HG03558 (cell line): ENCODE measurements at regions not wholly inside any gene's neighbourhood (a gene's known extent, or its start where the extent isn't known, plus 50 kb on each side); places are given as distances from the start of the nearest gene placed in this dataset.

Source experiments
- ATAC-seq: cut with Tn5 transposase; IDR thresholded peaks from one replicate; pipeline ENCODE4 v1.9.1; 2021; ENCODE audit warnings: moderate number of reproducible peaks; ENCODE audit not compliant: unreplicated experiment; ENCODE audit errors: extremely low read depth

DNA sequence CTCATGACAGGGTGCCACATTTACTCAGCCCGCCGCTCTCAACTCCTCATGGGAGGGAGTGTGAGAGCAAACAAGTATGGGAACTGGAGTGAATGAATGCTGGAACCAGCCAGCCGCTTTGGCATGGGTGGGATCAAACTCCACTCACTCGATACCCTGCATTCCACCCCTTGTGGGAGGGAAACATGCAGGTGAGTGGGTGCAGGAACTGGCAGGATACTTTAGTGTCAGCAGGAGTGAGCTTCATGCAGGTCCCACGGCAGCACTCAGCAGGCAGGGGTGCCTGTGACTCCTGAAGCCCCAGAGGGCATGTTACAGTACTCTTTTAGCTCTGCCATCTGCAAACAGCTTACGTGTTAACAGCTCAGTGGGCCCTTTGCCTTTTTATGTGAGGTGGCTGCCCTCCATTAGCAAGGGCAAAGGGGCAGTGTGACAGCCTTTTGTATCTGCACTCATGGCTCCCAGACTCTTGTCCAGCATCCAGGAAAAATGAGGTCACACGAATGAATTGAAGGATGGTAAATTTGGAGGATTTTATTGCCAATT is 433.2 kb upstream of the NMUR2 start:
- ATAC-seq, result no peak

DNA sequence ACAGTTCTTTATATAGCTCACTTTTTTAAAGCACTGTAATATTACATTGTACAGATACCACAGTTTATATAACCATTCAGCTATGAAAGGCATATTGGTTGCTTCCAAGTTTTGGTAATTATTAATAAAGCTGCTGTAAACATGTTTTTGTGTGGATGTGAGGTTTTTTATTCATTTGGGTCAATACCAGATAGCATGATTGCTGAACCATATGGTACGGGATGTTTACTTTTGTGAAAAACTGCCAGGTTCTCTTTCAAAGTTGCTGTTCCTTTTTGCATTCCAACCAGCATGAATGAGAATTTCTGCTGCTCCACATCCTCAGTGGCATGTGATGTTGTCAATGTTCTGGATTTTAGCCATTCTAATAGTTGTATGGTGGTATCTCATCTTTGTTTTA is 439.6 kb upstream of the NMUR2 start:
- no peak for ATAC-seq

GRCh38 chr5:152853361-152853760 is 448.3 kb upstream of the NMUR2 start:
- ATAC-seq, result no peak

- ATAC-seq, result no peak
Observed at GRCh38 chr5:152855441-152855840, 450.4 kb upstream of the NMUR2 start.

DNA sequence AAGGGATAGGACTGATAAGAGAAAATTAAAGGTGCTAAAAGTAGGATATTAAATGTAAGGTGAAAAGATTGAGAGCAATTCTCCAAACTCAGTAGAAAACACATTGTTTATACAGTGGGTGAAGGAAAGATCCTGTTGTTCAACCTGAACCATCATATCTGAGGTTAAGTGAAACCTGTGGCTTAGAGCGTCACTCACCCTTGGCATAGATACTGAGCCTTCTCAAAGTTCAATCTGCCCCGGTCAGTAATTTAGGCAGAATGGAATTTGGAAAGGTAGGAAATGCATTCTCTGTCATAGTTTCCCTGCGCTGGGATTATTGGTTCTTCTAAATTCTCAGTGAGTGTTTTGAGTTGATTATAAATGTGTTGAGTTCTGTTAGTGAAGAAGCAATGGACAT is 456.2 kb upstream of the NMUR2 start:
- no peak for ATAC-seq

DNA sequence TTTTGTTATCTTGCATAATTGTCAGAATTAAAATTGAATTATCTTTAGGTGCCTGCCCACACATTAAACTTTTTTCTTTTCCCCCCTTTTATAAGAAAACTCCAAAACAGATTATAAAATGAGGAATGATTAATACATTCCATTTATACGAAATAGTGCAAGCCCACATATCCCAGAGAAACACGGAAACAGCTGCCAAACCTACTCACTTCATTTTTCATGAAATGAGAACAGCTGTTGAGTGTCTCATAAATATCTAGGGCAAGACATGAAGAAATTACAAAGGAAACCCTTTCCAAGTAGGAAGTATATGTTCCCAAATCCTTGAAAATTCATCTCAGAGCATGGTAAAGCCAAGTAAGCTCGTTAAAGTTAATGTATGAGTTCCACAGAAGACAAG is 459.4 kb upstream of the NMUR2 start:
- ATAC-seq, result no peak

DNA sequence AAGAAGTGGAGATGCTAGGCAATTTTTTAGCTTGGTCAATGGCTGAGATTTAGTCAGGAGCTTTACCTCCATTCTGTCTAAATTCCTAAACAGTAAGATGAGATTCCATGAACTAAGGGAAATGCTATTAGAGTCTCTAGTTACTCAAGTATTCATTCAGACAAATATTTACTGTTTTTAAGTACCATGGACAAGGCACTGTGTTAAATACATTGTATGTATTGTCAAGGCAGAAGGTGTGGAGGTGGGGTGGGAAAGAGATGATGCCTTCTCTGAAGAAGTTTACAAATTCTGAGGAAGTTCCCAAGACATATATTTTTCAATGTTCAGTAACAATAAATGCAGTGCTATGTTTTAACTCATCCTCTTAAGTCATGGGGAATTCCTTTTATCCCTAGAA is 459.9 kb upstream of the NMUR2 start:
- no peak for ATAC-seq

- ATAC-seq, result no peak
Observed at GRCh38 chr5:152869971-152870370, 464.9 kb upstream of the NMUR2 start.

GRCh38 chr5:152882621-152883020 is 477.5 kb upstream of the NMUR2 start:
- no peak for ATAC-seq

- no peak for ATAC-seq
Observed at GRCh38 chr5:152883066-152883775, 478.1 kb upstream of the NMUR2 start.

GRCh38 chr5:152884006-152884405 is 478.9 kb upstream of the NMUR2 start:
- no peak for ATAC-seq

- no peak for ATAC-seq
Observed at GRCh38 chr5:152900332-152900731, 495.3 kb upstream of the NMUR2 start.

GRCh38 chr5:152901754-152902153 is 496.7 kb upstream of the NMUR2 start:
- ATAC-seq, result no peak

DNA sequence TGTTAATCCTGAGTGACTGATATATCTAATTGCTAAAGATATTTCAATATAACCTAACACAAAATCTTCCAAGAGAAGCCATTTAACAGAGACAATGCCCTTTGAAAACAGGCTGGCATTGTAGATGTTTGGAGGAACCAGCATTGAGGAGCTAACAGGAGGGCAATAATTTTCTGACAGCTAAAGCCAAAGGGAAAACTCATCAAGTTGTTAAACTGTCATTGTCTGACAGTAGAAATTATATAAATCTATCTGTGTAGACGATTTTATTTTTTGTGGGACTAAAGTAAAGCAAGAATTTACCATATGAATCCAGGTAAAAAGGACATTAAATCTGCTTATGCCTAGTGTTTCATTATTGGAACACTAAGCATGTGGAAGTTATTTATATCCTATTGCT is 500.2 kb upstream of the NMUR2 start:
- no peak for ATAC-seq

GRCh38 chr5:152907488-152908245 is 502.6 kb upstream of the NMUR2 start:
- ATAC-seq, result no peak

GRCh38 chr5:152912924-152913323 is 507.8 kb upstream of the NMUR2 start:
- no peak for ATAC-seq

DNA sequence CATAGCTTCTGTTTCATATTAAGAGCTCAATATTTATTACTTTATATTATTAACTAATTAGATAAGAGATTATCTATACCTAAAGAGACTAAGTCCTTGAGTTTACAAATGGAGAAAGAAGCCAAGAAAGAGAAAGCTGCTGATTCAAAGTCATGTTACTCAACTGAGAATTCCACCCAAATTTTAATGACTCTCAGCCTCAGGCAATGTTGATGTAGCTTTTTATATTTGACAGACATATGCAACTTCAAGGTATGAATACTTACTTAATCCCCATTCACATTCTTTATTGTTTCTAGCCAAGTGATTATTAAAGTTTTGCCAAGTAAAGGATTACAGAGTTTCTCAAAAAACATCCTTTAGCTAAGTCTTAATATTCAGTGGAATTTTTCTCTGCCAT is 527.5 kb upstream of the NMUR2 start:
- ATAC-seq, result no peak

DNA sequence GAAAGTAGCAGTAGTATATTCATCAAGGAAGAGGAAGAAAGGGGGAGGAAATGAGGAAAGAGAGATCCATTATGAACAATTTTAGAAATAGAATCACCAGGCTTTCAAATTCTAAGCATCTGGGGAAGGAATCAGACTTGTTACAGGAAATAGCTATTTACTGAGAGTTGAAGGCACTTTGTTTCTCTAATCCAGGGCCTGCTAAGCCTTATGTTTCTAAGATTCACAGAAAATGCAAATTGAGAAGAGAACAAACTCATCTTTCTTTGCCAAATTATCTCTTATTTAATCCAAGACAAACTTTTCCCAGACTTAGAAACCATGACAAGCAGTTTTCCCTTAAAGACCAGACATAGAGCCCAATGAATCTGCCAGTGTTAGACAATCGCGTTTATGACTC is 528.0 kb upstream of the NMUR2 start:
- ATAC-seq, result no peak

DNA sequence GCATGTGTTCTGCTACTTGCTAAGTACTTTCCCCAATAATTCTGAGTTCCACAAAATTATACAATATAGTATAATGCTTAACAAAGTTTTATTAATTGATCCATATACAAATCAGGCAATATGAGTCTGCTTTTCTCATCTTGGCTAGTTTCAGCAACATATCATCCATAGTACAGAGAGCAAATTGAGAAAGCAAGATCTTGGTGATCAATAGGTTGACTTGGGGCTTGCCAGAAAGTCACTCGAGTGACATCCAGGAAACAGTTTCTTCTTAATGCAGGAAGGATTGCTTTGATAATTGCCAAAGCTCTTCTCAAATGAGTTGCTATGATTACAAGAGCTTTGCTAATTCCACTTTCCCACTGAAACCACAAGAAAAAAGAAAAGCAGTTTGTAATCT is 533.6 kb upstream of the NMUR2 start:
- ATAC-seq, result no peak

GRCh38 chr5:152942633-152943336 is 537.7 kb upstream of the NMUR2 start:
- no peak for ATAC-seq
